AG10803 (cell line): ENCODE measurements at regions not wholly inside any gene's neighbourhood (a gene's known extent, or its start where the extent isn't known, plus 50 kb on each side); places are given as distances from the start of the nearest gene placed in this dataset.

ENCODE experiments used
- DNase-seq: peaks from one replicate; pipeline ENCODE4 v3.0.0; 2010; ENCODE audit warnings: low read depth
- H3K4me3 ChIP-seq: 2 replicates; pipeline ENCODE4 v1.5.1; 2011; ENCODE audit warnings: mild to moderate bottlenecking, low read length, control low read depth
- CTCF ChIP-seq: conservative IDR thresholded peaks from 2 replicates; pipeline ENCODE4 v1.5.1; 2011; ENCODE audit warnings: mild to moderate bottlenecking, low read length, control low read depth, inconsistent platforms

GRCh38 chr14:22423958-22424357 is 165.1 kb downstream of the DAD1 start:
- DNase-seq, result no peak
- no peak overlapping the region for H3K4me3 ChIP-seq
- no peak for TF ChIP-seq CTCF

- DNase-seq, result no peak
- TF ChIP-seq CTCF, result no peak
- H3K4me3 ChIP-seq, result no peak overlapping the region
These were observed 166.8 kb downstream of the DAD1 start for GRCh38 chr14:22422238-22422637.

GRCh38 chr14:22420598-22421186 is 168.3 kb downstream of the DAD1 start:
- no peak overlapping the region for H3K4me3 ChIP-seq

GRCh38 chr14:22419620-22420019 is 169.4 kb downstream of the DAD1 start:
- no peak overlapping the region for H3K4me3 ChIP-seq
- no peak for TF ChIP-seq CTCF
- DNase-seq, result no peak

More at GRCh38 chr14:22420598-22421186, 168.3 kb downstream of the DAD1 start:
- no peak for TF ChIP-seq CTCF
- DNase-seq, result no peak

GRCh38 chr14:22418631-22419030 is 170.4 kb downstream of the DAD1 start:
- no peak overlapping the region for H3K4me3 ChIP-seq
- no peak for DNase-seq

GRCh38 chr14:22417914-22418313 is 171.1 kb downstream of the DAD1 start:
- no peak for DNase-seq
- TF ChIP-seq CTCF, result no peak
- H3K4me3 ChIP-seq, result no peak overlapping the region

More at GRCh38 chr14:22418631-22419030, 170.4 kb downstream of the DAD1 start:
- no peak for TF ChIP-seq CTCF

GRCh38 chr14:22416193-22416592 is 172.8 kb downstream of the DAD1 start:
- TF ChIP-seq CTCF, result no peak
- H3K4me3 ChIP-seq, result no peak overlapping the region

More at GRCh38 chr14:22416193-22416592, 172.8 kb downstream of the DAD1 start:
- no peak for DNase-seq
